ENCODE measurements at regions not wholly inside any gene's neighbourhood (a gene's known extent, or its start where the extent isn't known, plus 50 kb on each side); places are given as distances from the start of the nearest gene placed in this dataset.

- no peak overlapping the region for H3K4me3 ChIP-seq (ENCODE audit: low read length)
- H3K79me2 ChIP-seq (replicated peaks; ENCODE audit: insufficient read depth, low read length): no peaks in the 10 kb centered on the region
- H3F3A ChIP-seq (ENCODE audit: insufficient read depth, low read length, poor library complexity, severe bottlenecking): no peaks in the 10 kb centered on the region
- no peaks in the 10 kb centered on the region for H4K20me1 ChIP-seq (ENCODE audit: insufficient read depth)
- H3K27ac ChIP-seq (ENCODE audit: low read length): no peak overlapping the region
- no peak overlapping the region for H2AFZ ChIP-seq (ENCODE audit: low read depth, low read length)
- H3K27me3 ChIP-seq (ENCODE audit: insufficient read depth, low read depth, low read length): no peaks in the 10 kb centered on the region
- H3K9me3 ChIP-seq (ENCODE audit: low read length): no peaks in the 10 kb centered on the region
- no peak overlapping the region for H3K4me2 ChIP-seq (ENCODE audit: low read length)
- no peaks in the 10 kb centered on the region for H3K9me2 ChIP-seq (ENCODE audit: insufficient read depth, low read length)
- no peaks in the 10 kb centered on the region for H3K36me3 ChIP-seq (ENCODE audit: insufficient read depth, low read length)
- no peak overlapping the region for H3K9ac ChIP-seq (ENCODE audit: low read length)
- TF ChIP-seq, protein P1, sequence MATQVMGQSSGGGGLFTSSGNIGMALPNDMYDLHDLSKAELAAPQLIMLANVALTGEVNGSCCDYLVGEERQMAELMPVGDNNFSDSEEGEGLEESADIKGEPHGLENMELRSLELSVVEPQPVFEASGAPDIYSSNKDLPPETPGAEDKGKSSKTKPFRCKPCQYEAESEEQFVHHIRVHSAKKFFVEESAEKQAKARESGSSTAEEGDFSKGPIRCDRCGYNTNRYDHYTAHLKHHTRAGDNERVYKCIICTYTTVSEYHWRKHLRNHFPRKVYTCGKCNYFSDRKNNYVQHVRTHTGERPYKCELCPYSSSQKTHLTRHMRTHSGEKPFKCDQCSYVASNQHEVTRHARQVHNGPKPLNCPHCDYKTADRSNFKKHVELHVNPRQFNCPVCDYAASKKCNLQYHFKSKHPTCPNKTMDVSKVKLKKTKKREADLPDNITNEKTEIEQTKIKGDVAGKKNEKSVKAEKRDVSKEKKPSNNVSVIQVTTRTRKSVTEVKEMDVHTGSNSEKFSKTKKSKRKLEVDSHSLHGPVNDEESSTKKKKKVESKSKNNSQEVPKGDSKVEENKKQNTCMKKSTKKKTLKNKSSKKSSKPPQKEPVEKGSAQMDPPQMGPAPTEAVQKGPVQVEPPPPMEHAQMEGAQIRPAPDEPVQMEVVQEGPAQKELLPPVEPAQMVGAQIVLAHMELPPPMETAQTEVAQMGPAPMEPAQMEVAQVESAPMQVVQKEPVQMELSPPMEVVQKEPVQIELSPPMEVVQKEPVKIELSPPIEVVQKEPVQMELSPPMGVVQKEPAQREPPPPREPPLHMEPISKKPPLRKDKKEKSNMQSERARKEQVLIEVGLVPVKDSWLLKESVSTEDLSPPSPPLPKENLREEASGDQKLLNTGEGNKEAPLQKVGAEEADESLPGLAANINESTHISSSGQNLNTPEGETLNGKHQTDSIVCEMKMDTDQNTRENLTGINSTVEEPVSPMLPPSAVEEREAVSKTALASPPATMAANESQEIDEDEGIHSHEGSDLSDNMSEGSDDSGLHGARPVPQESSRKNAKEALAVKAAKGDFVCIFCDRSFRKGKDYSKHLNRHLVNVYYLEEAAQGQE (IDR thresholded peaks at IDR 0.05; ENCODE audit: borderline replicate concordance): no peak
- TF ChIP-seq TAF1 (IDR thresholded peaks at IDR 0.05; ENCODE audit: low read depth) (no peak), SMC3 (conservative IDR thresholded peaks at IDR 0.05; ENCODE audit: poor library complexity) (no peak), RAD21 (conservative IDR thresholded peaks at IDR 0.05) (no peak), POLR2AphosphoS5 (IDR thresholded peaks at IDR 0.05) (no peak), MXI1 (conservative IDR thresholded peaks at IDR 0.05; ENCODE audit: poor library complexity, severe bottlenecking) (no peak), EP300 (conservative IDR thresholded peaks at IDR 0.05; ENCODE audit: poor library complexity, severe bottlenecking) (no peak), CTCF (IDR thresholded peaks at IDR 0.05; ENCODE audit: poor library complexity, severe bottlenecking) (no peak), EZH2 (IDR thresholded peaks at IDR 0.05; ENCODE audit: borderline replicate concordance, insufficient read depth, low read length, poor library complexity, severe bottlenecking) (no peak)
Measured at GRCh38 chr5:74174366-74174765, 466.2 kb downstream of the ENC1 start.

DNA sequence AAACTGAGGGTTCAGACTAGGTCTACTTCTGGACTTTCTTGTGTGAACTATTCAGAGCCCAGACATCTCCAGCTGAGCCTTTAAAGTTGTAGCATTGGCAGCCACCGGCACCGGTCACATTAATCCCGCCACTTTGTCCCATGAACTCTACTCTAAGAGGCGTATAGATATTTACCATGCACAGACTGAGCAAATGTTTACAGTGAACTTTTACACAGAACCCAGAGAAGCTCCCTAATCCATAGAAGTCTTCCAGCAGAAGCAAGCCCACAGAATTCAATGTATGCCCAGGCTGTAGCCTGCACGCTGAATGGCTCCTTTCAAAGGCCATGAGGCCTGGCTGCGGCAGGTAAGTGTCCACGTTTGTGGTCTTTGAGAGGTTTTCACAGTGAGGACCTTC, 466.9 kb downstream of the ENC1 start:
- Histone ChIP-seq H3K36me3 (ENCODE audit: insufficient read depth, low read length) (no peaks in the 10 kb centered on the region), H3K27me3 (ENCODE audit: insufficient read depth, low read depth, low read length) (no peaks in the 10 kb centered on the region), H3F3A (ENCODE audit: insufficient read depth, low read length, poor library complexity, severe bottlenecking) (no peaks in the 10 kb centered on the region), H3K4me2 (ENCODE audit: low read length) (no peak overlapping the region), H2AFZ (ENCODE audit: low read depth, low read length) (no peak overlapping the region), H3K27ac (ENCODE audit: low read length) (no peak overlapping the region), H3K4me3 (ENCODE audit: low read length) (no peak overlapping the region), H3K79me2 (replicated peaks; ENCODE audit: insufficient read depth, low read length) (no peaks in the 10 kb centered on the region), H4K20me1 (ENCODE audit: insufficient read depth) (no peaks in the 10 kb centered on the region), H3K9ac (ENCODE audit: low read length) (no peak overlapping the region), H3K9me3 (ENCODE audit: low read length) (no peaks in the 10 kb centered on the region), H3K9me2 (ENCODE audit: insufficient read depth, low read length) (no peaks in the 10 kb centered on the region)
- TF ChIP-seq EZH2 (IDR thresholded peaks at IDR 0.05; ENCODE audit: borderline replicate concordance, insufficient read depth, low read length, poor library complexity, severe bottlenecking) (no peak), CTCF (IDR thresholded peaks at IDR 0.05; ENCODE audit: poor library complexity, severe bottlenecking) (no peak), TAF1 (IDR thresholded peaks at IDR 0.05; ENCODE audit: low read depth) (no peak), RAD21 (conservative IDR thresholded peaks at IDR 0.05) (no peak), POLR2AphosphoS5 (IDR thresholded peaks at IDR 0.05) (no peak)
- TF ChIP-seq, protein P1 (IDR thresholded peaks at IDR 0.05; ENCODE audit: borderline replicate concordance): no peak
